ENCODE measurements at regions not wholly inside any gene's neighbourhood (a gene's known extent, or its start where the extent isn't known, plus 50 kb on each side); places are given as distances from the start of the nearest gene placed in this dataset.

DNA sequence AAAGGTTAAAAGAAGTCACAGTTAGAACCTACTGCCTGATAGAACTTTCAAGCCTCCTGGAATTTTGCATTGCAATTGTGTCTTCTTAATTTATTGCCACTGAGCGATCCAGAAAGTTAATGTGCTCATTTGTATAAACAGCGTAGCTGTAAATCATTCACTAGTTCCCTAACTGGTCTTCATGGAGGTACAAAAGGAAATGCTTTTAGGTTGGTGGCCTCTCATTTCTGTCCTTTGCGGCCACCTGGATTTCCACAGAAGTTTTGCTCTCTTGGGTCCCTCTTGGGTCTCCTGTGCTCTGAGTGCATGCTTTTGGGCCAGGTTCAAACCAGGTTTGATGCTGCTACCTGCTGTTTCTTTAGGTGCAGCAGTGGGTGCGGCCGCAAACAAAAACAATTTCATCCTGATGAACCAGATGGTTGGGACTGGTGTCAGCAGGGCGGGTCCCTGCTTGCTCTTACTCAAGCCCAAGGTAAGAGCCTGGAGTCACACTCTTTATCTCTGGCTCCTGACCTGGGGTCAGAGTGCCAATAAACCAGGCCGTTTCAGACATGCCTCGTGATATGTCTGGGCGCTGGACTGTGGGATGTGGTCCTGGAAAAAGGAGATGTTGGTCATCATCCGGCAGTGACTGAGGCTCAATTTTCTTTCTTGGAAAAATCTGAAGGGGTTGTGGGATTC is 270.1 kb downstream of the PTTG2 start:
- DNase-seq (ENCODE audit: low read depth, low spot score), result no peak

DNA sequence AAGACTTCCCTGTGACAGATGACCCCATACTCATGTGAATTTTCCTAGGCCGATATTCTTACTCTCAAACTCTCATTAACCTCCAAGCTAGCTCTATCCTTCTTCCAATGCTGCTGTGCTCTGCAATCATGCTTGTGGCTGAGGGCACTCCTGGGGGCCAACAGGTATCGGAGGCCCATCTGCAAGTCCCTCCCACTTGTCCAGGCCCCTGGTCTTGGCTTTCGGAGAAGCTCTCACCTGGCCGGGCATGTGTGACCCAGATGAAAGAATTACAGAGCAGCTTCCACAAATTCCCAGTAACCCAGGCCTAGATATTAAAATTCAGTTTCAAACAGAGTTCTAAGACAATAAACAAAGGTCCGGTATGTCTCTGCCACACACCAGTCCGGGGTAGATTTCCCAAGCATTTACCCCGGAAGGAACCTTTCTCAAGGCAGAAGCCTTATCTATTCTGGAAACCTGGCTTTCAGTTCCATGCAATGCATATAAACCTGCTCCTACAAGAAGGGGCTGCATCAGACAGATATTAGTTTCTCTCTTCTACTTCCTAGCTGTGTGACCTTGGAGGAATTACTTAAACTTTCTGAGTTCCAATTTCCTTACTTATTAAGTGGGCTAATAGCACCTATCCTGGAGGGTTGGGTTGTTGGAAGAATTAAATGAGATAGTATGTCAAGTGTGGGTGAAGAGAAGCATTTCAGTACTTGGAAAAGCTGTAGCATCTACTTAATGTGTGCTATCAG is 270.8 kb downstream of the PTTG2 start:
- DNase-seq (ENCODE audit: low read depth, low spot score), result no peak

DNA sequence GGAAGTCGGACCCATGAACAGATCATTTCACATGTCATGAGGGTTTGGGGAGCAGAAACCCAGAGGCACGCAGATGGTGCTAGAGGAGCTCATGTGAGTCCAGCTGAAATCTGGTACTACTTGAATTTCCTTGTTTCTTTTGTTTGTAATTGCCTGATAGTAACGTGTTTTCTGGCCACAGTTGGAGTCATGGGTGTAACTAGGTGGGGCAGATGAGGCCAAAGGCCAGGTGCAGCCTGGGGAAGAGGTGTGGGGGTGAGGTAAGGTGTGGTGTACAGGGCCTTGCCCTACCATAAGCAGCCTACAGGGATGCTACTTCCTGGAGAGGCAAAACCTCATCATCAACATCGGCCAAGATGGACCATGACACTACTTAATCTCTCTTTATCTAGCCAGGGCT is 271.4 kb downstream of the PTTG2 start:
- no peak for DNase-seq (ENCODE audit: low read depth, low spot score)

DNA sequence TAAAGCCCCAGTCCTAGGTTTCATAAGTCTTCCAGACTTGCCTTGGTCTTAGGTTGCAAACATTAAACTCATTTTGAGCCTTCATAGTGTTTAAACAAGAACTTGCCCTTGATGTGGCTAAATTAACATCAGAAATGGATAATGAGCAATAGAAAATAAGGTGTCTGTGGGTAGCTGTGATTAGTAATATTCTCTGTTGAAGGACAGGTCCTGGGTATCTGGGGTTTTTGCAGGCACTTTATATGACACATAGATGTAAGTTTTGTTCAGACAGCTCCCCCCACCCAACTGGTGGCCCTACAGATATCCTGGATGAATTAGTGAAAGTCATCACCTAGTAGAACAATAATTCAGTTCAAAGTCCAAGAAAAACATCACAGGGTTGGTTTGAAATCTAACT is 272.5 kb downstream of the PTTG2 start:
- no peak for DNase-seq (ENCODE audit: low read depth, low spot score)

DNA sequence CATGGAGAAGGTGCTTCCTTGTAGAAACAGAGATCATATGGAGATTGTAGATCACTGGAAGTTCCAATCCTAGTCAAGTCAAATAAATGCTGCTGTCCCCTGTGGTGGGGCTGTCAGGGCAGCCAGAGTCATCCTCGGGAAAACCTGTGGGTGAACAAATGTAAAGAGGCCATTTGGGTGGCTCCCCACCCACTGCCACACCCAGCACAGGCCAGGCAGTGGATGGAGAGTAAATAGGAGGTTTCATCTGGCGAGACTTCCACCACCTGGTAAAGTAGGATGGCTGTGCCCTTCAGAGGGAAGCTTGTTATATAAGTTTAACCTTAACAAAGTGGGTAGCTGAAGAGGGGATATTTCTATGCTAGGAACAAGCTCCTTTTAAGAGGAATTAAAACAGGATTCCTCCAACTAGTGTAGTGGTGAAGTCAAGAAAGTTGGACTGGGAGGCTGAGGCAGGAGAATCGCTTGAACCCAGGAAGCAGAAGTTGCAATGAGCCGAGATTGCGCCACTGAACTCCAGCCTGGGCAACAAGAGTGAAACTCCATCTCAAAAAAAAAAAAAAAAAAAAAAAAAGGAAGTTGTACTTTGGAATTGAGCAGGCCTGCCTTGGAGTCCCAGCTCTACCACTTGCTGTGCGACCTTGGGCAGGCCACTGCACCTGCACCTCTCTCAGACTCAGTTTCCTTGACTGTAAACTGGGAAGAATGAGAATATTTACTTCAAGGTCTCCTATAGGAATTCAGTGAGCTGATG is 273.7 kb downstream of the PTTG2 start:
- no peak for DNase-seq (ENCODE audit: low read depth, low spot score)

DNA sequence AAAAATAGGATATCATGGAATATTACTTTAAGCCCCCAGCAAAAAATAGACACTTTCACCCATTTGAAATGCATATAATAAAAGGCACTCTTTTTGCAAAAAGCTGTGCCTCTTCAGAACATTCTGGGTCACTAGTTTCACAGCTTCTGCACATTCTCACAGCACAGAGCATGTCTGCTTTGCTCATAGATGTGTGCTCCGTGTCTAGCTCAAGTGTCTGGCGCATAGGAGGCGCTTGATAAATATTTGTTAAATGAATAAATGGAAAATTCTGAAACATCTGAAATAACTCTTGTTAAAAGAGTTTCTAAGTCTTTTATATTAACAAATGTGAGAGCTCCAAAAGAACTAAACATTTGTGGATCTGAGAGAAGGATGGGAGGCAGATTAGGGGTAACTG is 275.2 kb downstream of the PTTG2 start:
- no peak for DNase-seq (ENCODE audit: low read depth, low spot score)

DNA sequence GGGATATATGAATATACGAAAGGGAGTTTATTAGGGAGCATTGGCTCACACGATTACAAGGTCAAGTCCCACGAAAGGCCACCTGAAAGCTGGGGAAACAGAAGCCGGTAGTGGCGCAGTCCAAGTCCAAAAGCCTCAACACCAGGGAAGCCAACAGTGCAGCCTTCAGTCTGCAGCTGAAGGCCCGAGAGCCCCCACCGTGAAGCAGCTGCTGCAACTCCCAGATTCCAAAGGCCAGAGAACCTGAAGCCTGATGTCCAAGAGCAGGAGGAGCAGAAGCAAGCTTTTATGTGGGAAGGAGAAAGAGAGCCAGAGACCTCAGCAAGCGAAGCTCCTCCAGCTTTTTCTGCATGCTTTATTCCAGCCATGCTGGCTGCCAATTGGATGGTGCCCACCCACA is 275.8 kb downstream of the PTTG2 start:
- no peak for DNase-seq (ENCODE audit: low read depth, low spot score)

DNA sequence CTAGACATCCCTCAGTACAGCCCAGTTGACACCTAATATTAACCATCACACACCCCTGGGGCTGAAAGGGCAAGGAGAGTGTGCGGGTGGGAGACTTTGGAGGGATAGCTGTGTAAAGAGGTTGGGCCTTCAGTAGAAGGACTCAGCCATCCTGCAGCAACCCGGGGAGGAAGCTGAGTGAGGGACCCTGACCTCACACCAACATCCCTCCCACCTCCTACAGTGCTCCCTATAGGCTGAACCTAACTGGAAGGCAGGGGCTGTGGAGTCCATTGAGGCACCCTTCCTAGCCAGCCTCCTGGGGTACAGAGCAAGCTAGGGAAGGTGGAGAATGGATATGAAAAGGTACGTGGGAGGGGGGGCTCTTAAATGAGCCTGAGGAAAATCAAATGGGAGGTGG is 276.3 kb downstream of the PTTG2 start:
- DNase-seq (ENCODE audit: low read depth, low spot score), result no peak

DNA sequence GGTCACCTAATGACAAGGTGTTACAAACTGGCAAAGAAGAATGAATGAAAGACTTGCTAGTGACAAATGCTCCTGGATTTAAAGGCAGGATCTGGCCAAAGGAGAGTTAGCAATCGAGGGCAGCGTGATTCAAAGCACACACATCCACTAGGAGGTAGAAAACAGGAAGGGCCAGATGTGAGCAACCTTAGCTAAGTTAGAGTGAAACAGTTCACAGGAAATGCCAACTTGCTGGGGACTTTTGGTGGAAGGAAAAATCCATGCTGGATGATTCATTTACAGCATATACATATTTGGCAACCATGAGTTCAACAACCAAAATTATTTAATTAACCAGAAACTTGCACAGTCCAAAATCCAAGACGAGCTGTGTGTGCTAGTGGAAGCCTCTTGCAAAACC is 276.9 kb downstream of the PTTG2 start:
- no peak for DNase-seq (ENCODE audit: low read depth, low spot score)

DNA sequence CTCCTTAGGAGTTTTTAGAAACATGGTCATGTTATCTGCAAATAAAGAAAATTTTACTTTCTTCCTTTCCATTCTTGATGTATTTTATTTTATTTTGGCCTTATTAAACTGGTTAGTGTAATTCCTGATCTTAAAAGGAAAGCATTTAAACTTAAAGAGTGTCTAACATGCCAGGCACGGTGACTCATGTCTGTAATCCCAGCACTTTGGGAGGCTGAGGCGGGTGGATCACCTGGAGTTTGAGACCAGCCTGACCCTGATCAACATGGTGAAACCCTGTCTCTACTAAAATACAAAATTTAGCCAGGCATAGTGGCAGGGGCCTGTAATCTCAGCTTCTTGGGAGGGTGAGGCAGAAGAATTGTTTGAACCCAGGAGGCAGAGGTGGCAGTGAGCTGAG is 281.3 kb downstream of the PTTG2 start:
- DNase-seq (ENCODE audit: low read depth, low spot score), result no peak

DNA sequence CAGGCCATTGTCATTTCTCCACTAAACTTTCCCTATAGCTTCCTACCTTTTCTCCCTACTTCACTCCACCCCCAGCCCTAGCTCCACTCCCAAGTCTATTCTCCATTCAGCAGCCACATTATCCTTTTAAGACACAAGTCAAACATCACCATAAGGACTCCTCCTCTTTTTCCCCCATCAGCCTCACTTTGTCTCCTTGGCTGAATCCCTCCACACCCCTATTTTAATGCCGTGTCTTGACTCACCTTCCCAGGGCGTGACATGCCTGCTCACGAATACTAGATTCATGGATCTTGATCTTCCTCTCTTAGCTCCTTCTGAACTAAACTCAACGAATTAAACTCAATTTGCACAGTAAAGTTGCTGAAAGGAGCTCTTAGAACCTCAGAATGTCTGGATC is 281.9 kb downstream of the PTTG2 start:
- DNase-seq (ENCODE audit: low read depth, low spot score), result no peak

DNA sequence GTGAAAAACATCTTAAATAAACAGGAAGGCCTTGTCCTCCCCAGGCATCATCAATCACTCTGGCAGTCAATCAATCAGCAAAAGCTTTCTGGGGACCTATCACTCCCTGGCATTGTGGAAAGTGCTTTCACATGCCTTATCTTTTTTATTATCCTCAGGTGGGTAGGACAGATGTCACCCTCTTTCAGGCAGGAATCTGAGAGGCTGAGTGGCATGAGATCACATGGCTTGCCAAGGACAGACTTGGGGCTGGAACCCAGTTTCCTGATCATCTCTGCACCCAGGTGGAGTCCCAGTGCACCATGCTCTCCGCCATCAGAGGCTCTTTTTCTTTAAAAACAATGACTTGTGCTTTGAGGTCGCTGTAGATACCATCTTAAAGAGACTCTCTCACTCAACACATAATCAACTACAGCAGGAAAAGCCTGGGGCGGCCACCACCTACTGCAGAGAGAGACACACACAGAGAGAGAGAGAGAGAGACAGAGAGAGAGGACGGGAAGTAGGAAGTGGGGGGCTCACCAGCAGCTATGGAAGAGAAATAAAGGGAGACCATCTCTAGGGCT is 282.7 kb downstream of the PTTG2 start:
- DNase-seq (ENCODE audit: low read depth, low spot score), result no peak

DNA sequence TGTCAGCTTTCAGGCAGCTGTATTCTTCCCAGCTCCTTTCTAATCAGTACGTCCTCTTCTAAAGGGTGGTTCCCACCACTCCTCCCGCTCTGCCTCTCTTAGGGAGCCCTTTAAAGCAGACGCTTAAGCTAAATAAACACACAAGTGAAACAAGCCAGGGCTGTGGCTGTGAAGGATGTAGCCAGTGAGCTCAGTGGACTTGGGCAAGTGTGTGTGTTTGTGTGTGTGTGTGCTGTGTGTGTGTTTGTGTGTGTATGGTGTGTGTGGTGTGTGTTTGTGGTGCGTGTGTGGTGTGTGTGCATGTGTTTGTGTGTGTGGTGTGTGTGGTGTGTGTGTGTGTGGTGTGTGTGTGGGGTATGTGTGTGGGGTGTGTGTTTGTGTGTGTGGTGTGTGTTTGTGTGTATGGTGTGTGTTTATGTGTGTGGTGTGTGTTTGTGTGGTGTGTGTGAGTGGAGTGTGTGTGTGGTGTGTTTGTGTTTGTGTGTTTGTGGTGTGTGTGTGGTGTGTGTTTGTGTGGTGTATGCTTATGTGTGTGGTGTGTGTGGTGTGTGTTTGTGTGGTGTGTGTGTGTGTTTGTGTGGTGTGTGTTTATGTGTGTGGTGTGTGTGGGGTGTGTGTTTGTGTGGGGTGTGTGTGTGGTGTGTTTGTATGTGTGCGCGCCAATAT is 283.3 kb downstream of the PTTG2 start:
- DNase-seq (ENCODE audit: low read depth, low spot score), result no peak

DNA sequence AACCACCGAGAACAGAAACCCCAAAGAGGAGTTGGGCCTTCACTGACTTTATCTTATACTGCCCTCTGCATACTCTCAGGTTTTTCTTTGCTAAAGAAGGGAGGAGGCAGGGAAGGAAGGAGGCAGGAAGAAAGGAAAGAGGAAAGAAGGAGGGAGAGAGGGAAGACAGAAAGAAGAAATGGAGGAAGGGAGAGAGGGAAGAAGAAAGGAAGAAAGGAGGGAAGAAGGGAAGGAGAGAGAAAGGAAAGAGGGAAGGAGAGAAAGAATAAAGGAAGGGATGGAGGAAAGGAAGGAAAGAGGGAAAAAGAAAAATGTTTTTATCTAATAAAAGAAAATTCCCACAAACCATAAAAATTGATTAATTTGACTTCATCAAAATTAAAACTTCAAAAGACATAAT is 294.6 kb downstream of the PTTG2 start:
- DNase-seq (ENCODE audit: low read depth, low spot score), result no peak

DNA sequence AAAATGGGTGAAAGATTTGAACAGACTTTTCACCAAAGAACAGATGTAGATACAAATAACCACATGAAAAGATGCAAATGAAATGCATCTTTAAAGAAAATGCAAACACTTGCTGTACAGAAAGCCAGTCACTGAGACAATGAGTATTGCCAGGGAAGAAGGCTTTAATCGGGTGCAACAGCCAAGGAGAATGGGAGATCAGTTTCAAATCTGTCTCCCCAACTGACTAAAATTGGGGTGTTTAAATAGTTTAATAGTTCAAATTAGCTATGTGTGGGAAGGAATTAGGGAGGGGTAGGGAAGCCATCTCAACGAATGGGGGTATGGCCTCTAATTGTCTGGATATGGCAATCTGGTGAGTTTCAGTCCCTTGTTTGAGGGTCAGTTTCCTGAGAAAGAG is 295.4 kb downstream of the PTTG2 start:
- DNase-seq (ENCODE audit: low read depth, low spot score), result no peak

DNA sequence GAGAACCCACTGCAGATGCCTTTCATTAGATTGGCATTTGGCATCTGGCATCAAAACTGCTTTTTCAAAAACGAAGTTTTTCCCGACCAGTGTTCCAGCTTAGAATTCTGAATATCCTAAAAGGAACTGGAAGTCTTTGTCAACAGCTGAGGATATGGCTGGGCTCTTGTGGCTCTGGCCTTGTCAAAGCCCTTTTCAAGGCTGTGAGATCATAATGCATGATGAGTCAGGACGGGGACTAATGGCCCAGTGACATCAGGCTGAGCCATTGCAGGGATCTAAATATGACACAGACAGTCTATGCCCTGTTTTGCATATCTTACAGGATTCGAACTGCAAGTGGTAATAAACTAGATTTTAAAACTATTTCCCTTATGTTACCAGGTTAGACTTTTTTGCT is 306.4 kb downstream of the PTTG2 start:
- DNase-seq (ENCODE audit: low read depth, low spot score), result no peak

DNA sequence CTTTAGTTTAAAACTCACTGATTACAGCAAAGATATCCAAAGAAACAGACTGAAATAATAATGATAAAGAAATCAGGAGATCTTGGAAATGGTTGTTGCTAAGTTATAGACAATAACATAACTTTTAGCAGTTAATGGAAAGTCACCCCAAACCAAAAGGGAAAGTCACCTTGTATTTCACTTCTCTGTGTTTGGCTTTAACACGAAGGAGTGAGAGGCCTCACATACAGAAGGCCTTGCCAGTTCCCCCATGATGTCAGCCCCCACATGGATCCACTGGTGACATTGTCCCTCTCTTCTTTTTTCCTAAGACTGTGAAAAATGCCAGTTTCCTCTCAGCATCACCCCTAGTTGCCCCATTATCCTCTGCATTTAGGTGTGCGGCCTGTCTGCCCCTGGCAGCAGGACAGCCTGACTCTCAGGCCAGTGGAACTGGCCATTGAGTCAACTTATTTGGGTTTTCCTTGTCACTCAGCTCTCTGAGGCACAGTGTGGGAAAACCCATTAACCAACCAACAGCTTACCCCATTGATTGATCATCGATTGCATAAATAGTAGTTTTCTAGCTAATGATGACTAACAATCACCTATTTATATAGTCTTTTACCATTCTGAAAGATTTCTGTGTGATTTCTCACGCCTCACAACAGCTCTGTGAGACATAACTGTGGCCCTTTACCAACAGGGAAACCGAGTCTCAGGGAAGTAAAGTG is 308.1 kb downstream of the PTTG2 start:
- DNase-seq (ENCODE audit: low read depth, low spot score), result no peak

DNA sequence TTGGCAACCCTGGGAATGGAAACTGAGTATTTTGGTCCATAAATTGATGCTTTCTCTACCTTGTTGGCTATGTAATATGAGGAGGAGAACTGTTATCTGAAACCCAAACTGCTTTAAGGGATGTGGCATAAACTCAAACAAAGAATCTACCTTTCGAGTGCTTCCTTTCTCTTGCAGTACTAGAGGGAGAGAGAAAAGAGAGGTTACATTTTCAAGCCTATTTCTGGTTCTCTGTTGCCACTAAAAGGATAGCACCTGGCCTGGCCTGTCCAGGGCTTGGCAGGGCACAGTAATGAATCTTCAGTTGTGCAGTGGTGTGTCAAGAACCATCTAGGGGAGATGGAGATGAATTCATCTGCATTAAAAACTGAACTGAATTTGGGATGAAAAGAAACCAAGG is 308.6 kb downstream of the PTTG2 start:
- DNase-seq (ENCODE audit: low read depth, low spot score), result no peak

DNA sequence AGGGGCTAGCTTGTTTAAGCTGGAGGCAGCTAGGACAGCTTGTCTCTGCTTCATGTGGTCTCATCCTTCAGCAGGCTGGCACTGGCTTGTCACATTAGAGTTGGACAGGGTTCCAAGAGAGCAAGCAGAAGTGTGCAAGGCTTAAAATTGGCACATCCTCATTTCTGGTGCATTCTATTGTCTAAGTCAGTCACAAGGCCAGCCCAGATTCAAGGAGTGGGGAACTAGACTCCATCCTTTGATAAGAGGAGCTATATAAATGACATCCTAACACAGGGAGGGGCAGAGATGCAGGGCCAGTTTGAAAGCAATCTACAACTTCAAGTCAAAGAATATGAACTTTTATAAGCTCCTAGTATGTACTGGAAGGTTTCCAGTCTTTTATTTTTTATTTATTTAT is 313.2 kb downstream of the PTTG2 start:
- no peak for DNase-seq (ENCODE audit: low read depth, low spot score)

DNA sequence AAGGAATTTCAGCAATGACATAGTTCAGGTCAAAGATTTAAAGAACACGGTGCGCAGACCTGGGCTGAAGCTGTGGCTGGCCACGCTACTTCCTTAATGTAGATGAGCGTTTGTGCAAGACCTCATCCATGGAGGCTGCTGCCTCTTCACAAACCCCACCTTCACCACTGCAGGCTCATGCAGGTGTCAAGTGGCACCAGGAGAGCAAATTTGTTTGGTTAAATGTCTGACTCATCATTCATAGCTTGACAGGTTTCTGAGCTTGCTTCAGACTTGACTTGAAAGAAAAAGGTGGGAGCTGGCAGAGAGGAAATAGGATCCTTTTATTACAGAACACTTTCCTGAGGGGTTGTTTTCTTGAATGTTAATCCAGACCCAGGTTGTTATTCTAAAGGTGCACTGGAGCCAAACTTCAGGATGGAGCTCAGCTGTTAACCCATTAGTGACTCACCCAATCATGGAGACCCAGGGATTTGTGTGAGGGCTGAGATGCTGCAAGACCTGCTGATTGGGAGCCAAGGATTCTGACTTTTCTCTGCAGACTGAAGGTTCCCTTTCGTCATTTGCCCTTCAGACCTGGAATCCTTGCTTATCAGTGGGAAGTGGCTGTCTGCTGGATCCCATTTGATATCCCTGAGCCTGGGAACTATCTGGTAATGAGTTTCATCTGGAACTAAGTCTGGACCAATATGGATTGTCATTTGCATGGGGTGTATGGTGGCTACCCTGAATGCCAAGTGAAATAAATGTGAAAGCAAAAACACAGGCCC is 315.3 kb downstream of the PTTG2 start:
- no peak for DNase-seq (ENCODE audit: low read depth, low spot score)

DNA sequence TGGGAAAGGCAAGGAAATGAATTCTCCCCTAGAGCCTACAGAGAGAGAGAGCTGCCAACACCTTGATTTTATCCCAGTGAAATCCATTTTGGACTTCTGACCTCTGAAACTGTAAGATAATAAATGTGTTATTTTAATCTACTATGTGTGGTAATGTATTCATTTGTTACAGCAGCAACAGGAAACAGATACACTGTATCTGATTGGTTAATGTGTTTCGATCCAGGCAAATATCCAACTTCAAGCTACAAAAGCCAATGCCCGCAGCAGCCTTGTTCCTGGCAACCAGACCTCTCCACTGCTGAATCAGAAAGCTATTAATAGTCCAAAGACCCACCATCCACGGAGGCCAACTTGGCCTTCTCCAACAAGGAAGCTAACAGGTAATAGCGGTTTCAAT is 318.1 kb downstream of the PTTG2 start:
- no peak for DNase-seq (ENCODE audit: low read depth, low spot score)

Measured in activated naive CD8-positive, alpha-beta T cell treated with anti-CD3 and anti-CD28 coated beads, Interleukin-2, amount 50 U/mL, for 16 hours (primary cell).